H1 (cell line): ENCODE measurements at regions not wholly inside any gene's neighbourhood (a gene's known extent, or its start where the extent isn't known, plus 50 kb on each side); places are given as distances from the start of the nearest gene placed in this dataset.

Experiments used
- CTCF ChIA-PET: fragments of 300-600 bp; sonication (Branson Sonifier 250); formaldehyde crosslinking; loops from one replicate; lab custom pipeline; 2021; ENCODE audit not compliant: partially characterized antibody; lab: Charles Lee
- POLR2A ChIA-PET: fragments of 300-600 bp; sonication (Branson Sonifier 250); formaldehyde crosslinking; loops from one replicate; lab custom pipeline; 2021; ENCODE audit warnings: inconsistent platforms; ENCODE audit not compliant: partially characterized antibody; lab: Charles Lee
- DNase-seq, 2 experiments: peaks; one replicate each; pipeline versions ENCODE4 v3.0.0 to v3.0.0-alpha.2; 2010 to 2022; ENCODE audit warnings: low spot score in 2 of 2, low read depth in 1 of 2, mixed read lengths in 1 of 2
- FAIRE-seq: peaks from 2 replicates; lab custom pipeline; 2011; peaks lifted over from hg19 to GRCh38; lab: Jason Lieb, UNC
- H2AFZ ChIP-seq: 2 replicates; pipeline ENCODE4 v1.8.1; 2012; ENCODE audit warnings: low read length, inconsistent platforms
- H2AK5ac ChIP-seq: 2 replicates; pipeline ENCODE4 v1.6.1; 2013; ENCODE audit warnings: low read depth, low read length
- H2BK120ac ChIP-seq: replicated peaks from 2 replicates; pipeline ENCODE3; 2013; ENCODE audit warnings: low read depth, low read length, inconsistent platforms
- H2BK12ac ChIP-seq: 2 replicates; pipeline ENCODE4 v1.6.1; 2013; ENCODE audit warnings: low read depth, low read length
- H2BK15ac ChIP-seq: 2 replicates; pipeline ENCODE4 v1.6.1; 2013; ENCODE audit warnings: low read length
- H2BK20ac ChIP-seq: 2 replicates; pipeline ENCODE4 v1.6.1; 2013; ENCODE audit warnings: low read length
- H2BK5ac ChIP-seq: 2 replicates; pipeline ENCODE4 v1.6.1; 2013; ENCODE audit warnings: low read depth, low read length
- H3K14ac ChIP-seq: 2 replicates; pipeline ENCODE4 v1.6.1; 2013; ENCODE audit warnings: inconsistent platforms; ENCODE audit not compliant: insufficient read length
- H3K18ac ChIP-seq: 2 replicates; pipeline ENCODE4 v1.6.1; 2013; ENCODE audit warnings: low read length; ENCODE audit errors: extremely low read depth
- H3K23ac ChIP-seq: 2 replicates; pipeline ENCODE4 v1.6.1; 2013; ENCODE audit warnings: inconsistent platforms; ENCODE audit not compliant: insufficient read length
- H3K23me2 ChIP-seq: 2 replicates; pipeline ENCODE4 v1.6.1; 2013; ENCODE audit warnings: low read depth, low read length
- H3K27ac ChIP-seq: 2 replicates; pipeline ENCODE4 v1.6.1; 2011; ENCODE audit warnings: low read depth, low read length, inconsistent platforms
- H3K27me3 ChIP-seq, 4 experiments: replicated peaks in 1 of 4; 1 replicate in 1 of 4; 2 replicates in 3 of 4; pipeline versions ENCODE4 v1.6.1 to v1.8.1; 2011 to 2013; ENCODE audit warnings: low read length in 3 of 4, mild to moderate bottlenecking in 3 of 4, inconsistent platforms in 2 of 4, mixed read lengths in 2 of 4, moderate library complexity in 1 of 4; ENCODE audit not compliant: control insufficient read depth in 3 of 4, insufficient read depth in 3 of 4; ENCODE audit errors: extremely low read depth in 1 of 4
- H3K36me3 ChIP-seq, 4 experiments: 2 replicates each; pipeline versions ENCODE4 v1.6.1 to v1.8.1; 2011 to 2013; ENCODE audit warnings: mild to moderate bottlenecking in 4 of 4, low read length in 3 of 4, moderate library complexity in 2 of 4, control low read depth in 1 of 4, inconsistent platforms in 1 of 4; ENCODE audit not compliant: insufficient read depth in 4 of 4, control insufficient read depth in 2 of 4
- H3K4ac ChIP-seq: replicated peaks from 2 replicates; pipeline ENCODE3; 2013; ENCODE audit warnings: low read length, low read depth, mixed read lengths, inconsistent platforms; ENCODE audit not compliant: insufficient read length
- H3K4me1 ChIP-seq, 4 experiments: replicated peaks in 1 of 4; 1 replicate in 1 of 4; 2 replicates in 3 of 4; pipeline versions ENCODE4 v1.6.1 to v1.8.1; 2011 to 2013; ENCODE audit warnings: low read length in 3 of 4, inconsistent platforms in 2 of 4, mixed read lengths in 1 of 4; ENCODE audit not compliant: insufficient read depth in 4 of 4, control insufficient read depth in 3 of 4
- H3K4me2 ChIP-seq, 2 experiments: 2 replicates each; pipeline versions ENCODE4 v1.6.1 to v1.8.1; 2011 to 2013; ENCODE audit warnings: low read depth in 2 of 2, low read length in 2 of 2, control low read depth in 1 of 2, inconsistent platforms in 1 of 2, mild to moderate bottlenecking in 1 of 2; ENCODE audit not compliant: insufficient read depth in 1 of 2
- H3K4me3 ChIP-seq, 4 experiments: fragments of 200-600, 300-600 bp in 1 of 4; sonication (generic), shearing (Covaris generic), sonication (Bioruptor Twin) in 1 of 4; 2 replicates each; pipeline versions ENCODE4 v1.5.1 to v1.8.1; 2011 to 2016; ENCODE audit warnings: low read length in 4 of 4, low read depth in 3 of 4, control low read depth in 2 of 4, inconsistent platforms in 2 of 4, mild to moderate bottlenecking in 2 of 4, mixed read lengths in 1 of 4, moderate library complexity in 1 of 4; ENCODE audit not compliant: insufficient read depth in 2 of 4; ENCODE audit errors: extremely low read depth in 1 of 4
- H3K56ac ChIP-seq: replicated peaks from 2 replicates; pipeline ENCODE3; 2013; ENCODE audit warnings: low read depth, mild to moderate bottlenecking, mixed read lengths, low read length, inconsistent platforms; ENCODE audit not compliant: insufficient read length
- H3K79me1 ChIP-seq: 2 replicates; pipeline ENCODE4 v1.6.1; 2013; ENCODE audit warnings: low read depth, low read length, control low read depth
- H3K79me2 ChIP-seq, 2 experiments: 2 replicates each; pipeline versions ENCODE4 v1.6.1 to v1.8.1; 2012 to 2013; ENCODE audit warnings: low read length in 2 of 2, mild to moderate bottlenecking in 2 of 2, inconsistent platforms in 1 of 2; ENCODE audit not compliant: insufficient read depth in 2 of 2, control insufficient read depth in 1 of 2
- H3K9ac ChIP-seq, 4 experiments: replicated peaks in 1 of 4; 1 replicate in 1 of 4; 2 replicates in 3 of 4; pipeline versions ENCODE4 v1.6.1 to v1.8.1; 2011 to 2013; ENCODE audit warnings: low read depth in 3 of 4, low read length in 3 of 4, control low read depth in 2 of 4, mild to moderate bottlenecking in 2 of 4, moderate library complexity in 2 of 4, inconsistent platforms in 1 of 4; ENCODE audit errors: extremely low read depth in 1 of 4
- H3K9me3 ChIP-seq, 2 experiments: 2 replicates each; pipeline versions ENCODE4 v1.6.1 to v1.8.1; 2012 to 2013; ENCODE audit warnings: mild to moderate bottlenecking in 2 of 2, moderate library complexity in 2 of 2, control low read depth in 1 of 2, inconsistent platforms in 1 of 2, low read depth in 1 of 2, low read length in 1 of 2, mixed read lengths in 1 of 2; ENCODE audit not compliant: insufficient read depth in 2 of 2
- H4K20me1 ChIP-seq, 2 experiments: replicated peaks in 1 of 2; 2 replicates each; pipeline versions ENCODE3 to v1.8.1; 2011 to 2013; ENCODE audit warnings: inconsistent platforms in 2 of 2, low read length in 2 of 2, mild to moderate bottlenecking in 1 of 2; ENCODE audit not compliant: insufficient read depth in 2 of 2, control insufficient read depth in 1 of 2
- H4K5ac ChIP-seq: 2 replicates; pipeline ENCODE4 v1.6.1; 2013; ENCODE audit warnings: low read length, low read depth, mixed read lengths, inconsistent platforms; ENCODE audit not compliant: insufficient read length
- H4K8ac ChIP-seq: 2 replicates; pipeline ENCODE4 v1.8.0; 2013; ENCODE audit warnings: mild to moderate bottlenecking, moderate library complexity, low read length, inconsistent platforms; ENCODE audit not compliant: insufficient read depth; ENCODE audit errors: extremely low read depth
- H4K91ac ChIP-seq: replicated peaks from 2 replicates; pipeline ENCODE3; 2013; ENCODE audit warnings: low read length, mixed read lengths, inconsistent platforms; ENCODE audit not compliant: insufficient read length
- SIRT6 ChIP-seq: IDR thresholded peaks from one replicate; pipeline ENCODE4 v1.7.1; 2012; ENCODE audit warnings: low read length, inconsistent platforms
- WGBS, 2 experiments: shearing (Covaris generic) in 1 of 2; methylation state at CpG; one replicate each; pipeline versions ENCODE4 v1.1.6 to v1.1.7; 2013 to 2015; ENCODE audit warnings: low lambda C conversion rate in 2 of 2, mixed read lengths in 2 of 2, inconsistent platforms in 1 of 2, low coverage in 1 of 2, missing lambda C conversion rate in 1 of 2; ENCODE audit not compliant: insufficient replicate concordance in 2 of 2, insufficient coverage in 1 of 2, insufficient read length in 1 of 2; ENCODE audit errors: extremely low coverage in 1 of 2, missing lambda C conversion rate in 1 of 2; 5-methylcytosine and 5-hydroxymethylcytosine counted together

DNA sequence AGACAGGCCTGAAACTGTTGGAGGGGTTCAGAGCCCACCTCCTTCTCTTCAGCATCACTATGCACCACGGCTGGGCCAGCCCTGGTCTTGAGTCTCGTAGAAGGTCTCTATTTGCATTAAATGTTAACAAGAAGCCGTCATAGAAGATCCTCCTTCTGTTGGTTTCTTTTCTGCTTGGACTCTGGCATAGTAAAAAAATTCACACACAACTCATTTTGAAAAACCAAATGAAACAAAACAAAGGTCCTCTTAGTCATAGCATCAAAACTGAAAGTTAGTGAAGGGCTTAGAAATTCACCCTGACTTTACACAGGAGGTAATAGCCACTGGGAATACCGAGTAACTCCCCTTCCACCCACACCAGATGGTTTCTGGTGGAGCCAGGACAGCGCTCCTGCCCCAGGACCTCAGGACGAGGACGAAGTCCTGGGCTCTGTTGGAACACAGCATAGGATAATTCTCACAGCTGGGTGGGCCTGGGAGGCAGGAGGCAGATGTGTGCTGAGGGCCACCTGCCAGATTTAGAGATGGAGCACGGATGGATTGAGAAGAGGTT is 248.4 kb upstream of the KLF6 start:
- CTCF ChIA-PET, result no interaction called here
- no peak overlapping the region for H4K91ac ChIP-seq
- no peak overlapping the region for H2BK15ac ChIP-seq
- 94% methylated on average over 8 of the region's 8 CpGs; no CpG with 5 or more reads in 1 of the 2 experiments for WGBS, 2 experiments
- no peak overlapping the region for H4K5ac ChIP-seq
- no peak overlapping the region for H3K56ac ChIP-seq
- H2AFZ ChIP-seq, result no peak overlapping the region
- FAIRE-seq, result no peak
- no peak overlapping the region for H3K18ac ChIP-seq
- H4K20me1 ChIP-seq, result no peaks in the 10 kb centered on the region
- no peak overlapping the region for H2BK5ac ChIP-seq
- no peak overlapping the region for H3K4me2 ChIP-seq
- H3K27me3 ChIP-seq, result no peaks in the 10 kb centered on the region
- no peak overlapping the region for H3K23ac ChIP-seq
- no peak overlapping the region for H2BK120ac ChIP-seq
- H3K23me2 ChIP-seq, result no peaks in the 10 kb centered on the region
- no peaks in the 10 kb centered on the region for H3K79me2 ChIP-seq
- no peak overlapping the region for H3K14ac ChIP-seq
- H3K27ac ChIP-seq, result no peak overlapping the region
- no peak for TF ChIP-seq SIRT6
- H2BK20ac ChIP-seq, result no peak overlapping the region
- H3K9me3 ChIP-seq, result no peaks in the 10 kb centered on the region
- H2BK12ac ChIP-seq, result no peak overlapping the region
- H3K36me3 ChIP-seq, result no peaks in the 10 kb centered on the region
- no peaks in the 10 kb centered on the region for H3K4me1 ChIP-seq
- no peak overlapping the region for H3K9ac ChIP-seq
- POLR2A ChIA-PET, result no interaction called here
- H3K4me3 ChIP-seq, result no peak overlapping the region
- H2AK5ac ChIP-seq, result no peak overlapping the region
- H3K4ac ChIP-seq, result no peak overlapping the region
- DNase-seq, result no peak
- no peaks in the 10 kb centered on the region for H3K79me1 ChIP-seq
- H4K8ac ChIP-seq, result no peak overlapping the region
